Spleen (tissue), 7 donors: ENCODE measurements at regions not wholly inside any gene's neighbourhood (a gene's known extent, or its start where the extent isn't known, plus 50 kb on each side); places are given as distances from the start of the nearest gene placed in this dataset.

Experiments used
- POLR2A ChIP-seq, 3 donors: fragments of 450-650 bp; IDR thresholded peaks; one replicate each; pipeline ENCODE4 v1.5.1; 2017; ENCODE audit warnings: antibody characterized with exemption in 3 of 3, mild to moderate bottlenecking in 1 of 3
- TF ChIP-seq, protein P1 (sequence below), 11 experiments: fragments of 200-600 bp in 7 of 11; fragments of 450-650 bp in 4 of 11; sonication (generic) in 4 of 11; IDR thresholded peaks in 8 of 11; conservative IDR thresholded peaks in 3 of 11; 1 replicate in 7 of 11; 2 replicates in 4 of 11; pipeline versions ENCODE4 v1.4.0 to v1.8.0; 2016 to 2021; ENCODE audit warnings: antibody characterized with exemption in 11 of 11, inconsistent platforms in 4 of 11, mild to moderate bottlenecking in 1 of 11
- donor health status: DM: no; HTN: no; CAD: no; lungs with moderate emphysema.
- donor health status: DM: no; HTN: no; CAD: no.
- donor health status: DM: no; HTN: no; CAD: no.

DNA sequence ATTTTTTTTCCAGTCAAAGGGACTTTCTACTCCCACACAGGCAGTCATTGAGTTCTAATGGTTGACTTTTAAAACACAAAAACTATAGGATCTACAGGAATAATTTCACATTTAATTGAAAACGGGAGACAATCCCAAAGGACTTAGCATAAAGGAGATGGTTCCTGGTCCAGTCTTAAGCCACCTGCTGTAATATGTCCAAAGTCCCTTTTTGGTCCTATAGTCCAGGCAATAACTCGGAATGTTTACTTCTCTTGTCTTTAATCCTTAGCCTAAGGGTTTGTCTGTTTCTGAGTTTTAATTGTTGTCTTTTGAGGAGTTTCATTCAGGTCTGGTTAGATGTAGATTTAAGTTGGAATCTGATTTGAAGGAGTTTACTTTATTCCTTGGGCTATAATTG, 184.9 kb downstream of the BAMBI start:
- TF ChIP-seq POLR2A (IDR thresholded peaks at IDR 0.05): no peak
- TF ChIP-seq, protein P1, sequence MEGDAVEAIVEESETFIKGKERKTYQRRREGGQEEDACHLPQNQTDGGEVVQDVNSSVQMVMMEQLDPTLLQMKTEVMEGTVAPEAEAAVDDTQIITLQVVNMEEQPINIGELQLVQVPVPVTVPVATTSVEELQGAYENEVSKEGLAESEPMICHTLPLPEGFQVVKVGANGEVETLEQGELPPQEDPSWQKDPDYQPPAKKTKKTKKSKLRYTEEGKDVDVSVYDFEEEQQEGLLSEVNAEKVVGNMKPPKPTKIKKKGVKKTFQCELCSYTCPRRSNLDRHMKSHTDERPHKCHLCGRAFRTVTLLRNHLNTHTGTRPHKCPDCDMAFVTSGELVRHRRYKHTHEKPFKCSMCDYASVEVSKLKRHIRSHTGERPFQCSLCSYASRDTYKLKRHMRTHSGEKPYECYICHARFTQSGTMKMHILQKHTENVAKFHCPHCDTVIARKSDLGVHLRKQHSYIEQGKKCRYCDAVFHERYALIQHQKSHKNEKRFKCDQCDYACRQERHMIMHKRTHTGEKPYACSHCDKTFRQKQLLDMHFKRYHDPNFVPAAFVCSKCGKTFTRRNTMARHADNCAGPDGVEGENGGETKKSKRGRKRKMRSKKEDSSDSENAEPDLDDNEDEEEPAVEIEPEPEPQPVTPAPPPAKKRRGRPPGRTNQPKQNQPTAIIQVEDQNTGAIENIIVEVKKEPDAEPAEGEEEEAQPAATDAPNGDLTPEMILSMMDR (IDR thresholded peaks at IDR 0.05 in 8 of 11, conservative IDR thresholded peaks at IDR 0.05 in 3 of 11): no peak
